Eye (tissue), 1 donor: ENCODE measurements at regions not wholly inside any gene's neighbourhood (a gene's known extent, or its start where the extent isn't known, plus 50 kb on each side); places are given as distances from the start of the nearest gene placed in this dataset.
"Not testable (repeated sequence)": the region's sequence is repeated elsewhere in the genome, so short reads cannot be mapped to it uniquely, and the experiment has no call there.

Experiments used
- DNase-seq: peaks from one replicate; pipeline ENCODE4 v3.0.0-alpha.2; 2015

DNA sequence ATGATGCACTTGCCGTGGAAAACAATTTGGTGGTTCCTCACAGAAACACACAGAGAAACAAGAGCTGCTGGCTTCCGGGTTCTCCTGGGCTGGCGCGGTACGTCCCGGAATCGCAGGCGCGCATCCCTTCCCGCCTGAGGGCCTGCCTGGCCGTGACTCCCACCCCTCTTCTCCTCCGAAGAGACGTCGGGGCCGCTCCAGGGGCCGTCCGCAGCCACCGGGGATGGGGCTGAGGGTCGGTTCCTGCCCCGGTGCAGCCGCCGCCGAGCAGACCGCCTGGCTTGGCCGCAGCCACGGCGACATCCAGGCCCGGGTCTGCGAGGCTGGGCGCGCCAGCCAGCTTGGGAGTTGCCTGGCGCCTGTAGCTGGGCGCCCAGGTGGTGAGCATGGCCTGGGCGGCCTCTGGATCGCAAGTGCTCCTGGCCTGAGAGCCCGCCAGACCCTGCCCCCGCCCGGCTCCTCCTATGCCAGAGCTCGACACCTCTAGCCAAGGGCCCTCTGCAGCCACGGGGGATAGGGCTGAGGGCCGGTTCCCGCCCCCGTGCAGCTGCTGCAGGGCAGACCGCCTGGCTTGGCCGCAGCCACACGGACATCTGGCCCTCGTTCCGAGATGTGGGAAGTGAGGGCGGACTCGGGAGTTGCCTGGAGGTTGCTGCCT, 1647.5 kb downstream of the SPATA31A7 start:
- peak; percentile 72 for DNase-seq

DNA sequence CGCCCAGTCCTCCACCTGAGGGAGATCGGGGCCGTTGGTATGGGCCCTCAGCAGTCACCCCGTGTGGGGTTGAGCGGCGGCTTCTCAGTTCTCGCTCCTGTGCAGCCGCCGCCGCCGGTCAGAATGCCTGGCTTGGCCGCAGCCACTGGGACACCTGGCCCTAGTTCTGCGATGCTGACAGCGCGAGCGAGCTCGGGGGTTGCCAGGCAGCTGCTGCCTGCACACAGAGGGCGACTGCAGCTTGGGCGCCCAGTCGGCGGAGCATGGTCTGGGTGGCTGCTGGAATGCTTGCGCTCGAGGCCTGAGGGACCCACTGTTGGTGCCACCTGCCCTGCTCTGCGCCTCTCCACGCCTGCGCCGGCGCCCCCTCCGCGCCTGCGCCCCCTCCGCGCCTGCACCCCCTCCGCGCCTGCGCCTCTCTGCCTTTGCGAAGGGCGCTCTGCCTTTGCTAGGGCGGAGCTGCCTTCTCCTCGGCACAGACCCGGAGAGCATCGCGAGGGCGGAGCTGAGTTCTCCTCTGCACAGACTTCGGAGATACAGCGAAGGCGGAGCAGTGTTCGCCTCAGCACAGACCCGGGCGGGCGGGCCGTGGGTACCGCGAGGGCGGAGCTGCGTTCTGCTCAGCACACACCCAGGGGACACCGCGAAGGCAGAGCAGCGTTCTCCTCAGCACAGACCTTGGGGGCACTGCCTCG, 1648.3 kb downstream of the SPATA31A7 start:
- peak; percentile 98 for DNase-seq

DNA sequence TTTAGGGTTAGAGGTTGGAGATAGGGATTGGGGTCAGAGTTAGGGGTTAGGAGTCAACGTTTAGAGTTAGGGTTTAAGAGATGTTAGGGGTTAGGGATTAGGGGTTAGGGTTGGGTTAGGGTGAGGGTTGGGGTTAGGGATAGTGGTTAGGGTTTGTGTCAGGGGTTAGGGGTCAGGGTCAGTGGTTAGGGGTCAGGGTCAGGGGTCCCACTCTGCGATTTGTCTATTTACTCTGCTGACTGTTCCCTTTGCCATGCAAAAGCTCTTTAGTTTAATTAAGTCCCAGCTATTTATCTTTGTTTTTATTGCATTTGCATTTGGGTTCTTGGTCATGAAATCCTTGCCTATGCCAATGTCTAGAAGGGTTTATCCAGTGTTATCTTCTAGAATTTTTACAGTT, 1649.3 kb downstream of the SPATA31A7 start:
- not testable (repeated sequence) for DNase-seq

DNA sequence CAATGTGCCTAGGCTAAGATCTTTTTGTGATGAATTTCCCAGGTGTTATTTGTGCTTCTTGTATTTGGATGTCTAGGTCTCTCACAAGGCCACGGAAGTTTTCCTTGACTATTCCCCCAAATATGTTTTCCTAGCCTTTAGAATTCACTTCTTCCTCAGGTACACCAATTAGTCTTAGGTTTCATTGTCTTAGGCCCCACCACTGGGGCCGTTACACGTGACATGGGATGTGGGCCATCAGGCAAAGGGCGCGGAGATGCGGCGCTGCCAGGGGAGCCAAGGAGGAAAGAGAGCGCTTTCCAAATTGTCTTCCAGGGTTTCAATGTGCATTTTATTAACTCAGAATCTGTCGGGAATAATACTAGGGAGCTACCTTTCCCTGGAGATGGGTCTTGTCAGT, 1653.3 kb downstream of the SPATA31A7 start:
- not testable (repeated sequence) for DNase-seq

DNA sequence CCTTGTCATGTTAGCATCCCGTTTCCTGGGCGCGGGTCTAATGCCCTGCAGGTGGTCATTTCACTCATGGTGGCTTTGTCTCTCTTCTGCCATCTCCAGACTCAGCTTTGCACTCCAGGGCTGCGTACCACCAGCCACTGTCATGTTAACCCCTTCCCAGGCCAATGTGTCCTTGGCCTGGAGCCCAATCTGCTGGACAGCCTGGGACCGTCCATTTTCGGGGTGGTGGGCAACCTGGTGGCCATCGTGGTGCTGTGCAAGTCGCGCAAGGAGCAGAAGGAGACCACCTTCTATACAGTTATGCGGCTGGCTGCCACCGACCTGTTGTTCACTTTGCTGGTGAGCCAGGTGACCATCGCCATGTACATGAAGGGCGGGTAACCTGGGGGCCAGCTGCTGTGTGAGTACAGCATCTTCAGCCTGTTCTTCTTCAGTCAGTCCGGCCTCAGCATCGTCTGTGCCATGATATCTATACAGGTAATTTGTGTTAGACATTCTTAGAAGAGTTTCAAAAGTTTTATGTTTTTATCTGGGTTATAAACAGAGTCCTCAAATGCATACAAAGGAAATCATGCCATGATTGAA, 1654.0 kb downstream of the SPATA31A7 start:
- not testable (repeated sequence) for DNase-seq

DNA sequence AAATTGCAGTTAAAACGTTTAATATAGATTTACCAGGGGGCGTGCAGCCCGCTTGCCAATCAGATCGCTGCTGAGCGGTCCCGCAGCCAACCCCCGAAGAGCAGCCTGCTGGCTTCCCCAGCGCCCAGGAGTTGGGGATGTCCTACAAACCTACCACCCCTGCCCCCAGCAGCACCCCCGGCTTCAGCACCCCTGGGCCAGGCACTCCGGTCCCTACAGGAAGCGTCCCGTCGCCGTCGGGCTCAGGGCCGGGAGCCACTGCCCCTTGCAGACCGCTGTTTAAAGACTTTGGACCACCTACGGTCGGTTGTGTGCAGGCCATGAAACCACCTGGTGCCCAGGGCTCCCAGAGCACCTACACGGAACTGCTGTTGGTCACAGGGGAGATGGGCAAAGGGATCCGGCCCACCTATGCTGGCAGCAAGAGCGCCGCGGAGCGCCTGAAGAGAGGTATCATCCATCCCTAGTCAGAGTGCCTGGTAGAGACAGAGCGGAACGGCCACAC, 1654.9 kb downstream of the SPATA31A7 start:
- DNase-seq = not testable (repeated sequence)

DNA sequence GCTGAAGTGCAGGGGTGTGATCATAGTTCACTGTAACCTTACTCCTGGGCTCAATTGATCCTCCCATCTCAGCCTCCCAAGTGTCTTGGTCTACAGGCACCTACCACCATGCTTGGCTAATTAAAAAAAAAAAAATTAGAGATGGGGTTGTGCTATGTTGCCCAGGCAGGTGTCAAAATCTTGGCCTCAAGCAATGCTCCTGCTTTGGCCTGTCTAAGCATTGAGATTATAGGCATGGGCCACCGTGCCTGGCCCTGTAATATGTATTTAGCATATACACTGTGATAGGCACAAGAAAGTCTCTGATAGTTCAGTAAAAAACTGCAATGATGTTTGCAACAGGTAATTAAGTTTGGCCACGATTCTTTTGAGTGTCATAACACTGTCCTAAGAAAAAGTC, 1658.4 kb downstream of the SPATA31A7 start:
- DNase-seq = not testable (repeated sequence)

DNA sequence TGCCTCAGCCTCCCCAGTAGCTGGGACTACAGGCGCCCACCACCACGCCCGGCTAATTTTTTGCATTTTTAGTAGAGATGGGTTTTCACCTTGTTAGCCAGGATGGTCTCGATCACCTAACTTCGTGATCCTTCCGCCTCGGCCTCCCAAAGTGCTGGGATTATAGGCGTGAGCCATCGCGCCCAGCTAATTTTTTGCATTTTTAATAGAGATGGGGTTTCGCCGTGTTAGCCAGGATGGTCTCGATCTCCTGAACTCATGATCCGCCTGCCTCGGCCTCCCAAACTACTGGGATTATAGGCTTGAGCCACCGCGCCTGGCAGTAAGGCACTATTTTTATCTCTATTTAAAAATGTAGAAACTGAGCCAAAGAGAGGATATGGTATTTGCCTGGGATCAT, 1660.2 kb downstream of the SPATA31A7 start:
- DNase-seq = not testable (repeated sequence)

DNA sequence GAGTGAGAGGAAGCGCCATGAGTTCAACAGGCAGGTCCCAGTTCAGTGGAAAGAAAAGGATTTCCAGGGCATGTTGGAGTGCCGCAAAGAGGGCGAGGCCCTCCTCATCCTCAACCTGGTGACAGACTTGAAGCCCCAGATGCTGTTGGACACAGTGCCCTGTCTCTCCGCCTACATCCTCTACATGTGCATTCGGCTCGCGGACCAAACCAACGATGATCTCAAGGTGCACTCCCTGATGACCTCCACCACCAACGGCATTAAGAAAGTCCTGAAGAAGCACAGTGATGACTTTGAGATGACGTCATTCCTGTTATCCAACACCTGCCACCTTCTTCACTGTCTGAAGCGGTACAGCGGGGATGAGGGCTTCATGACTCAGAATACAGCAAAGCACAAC, 1667.4 kb downstream of the SPATA31A7 start:
- DNase-seq = not testable (repeated sequence)

DNA sequence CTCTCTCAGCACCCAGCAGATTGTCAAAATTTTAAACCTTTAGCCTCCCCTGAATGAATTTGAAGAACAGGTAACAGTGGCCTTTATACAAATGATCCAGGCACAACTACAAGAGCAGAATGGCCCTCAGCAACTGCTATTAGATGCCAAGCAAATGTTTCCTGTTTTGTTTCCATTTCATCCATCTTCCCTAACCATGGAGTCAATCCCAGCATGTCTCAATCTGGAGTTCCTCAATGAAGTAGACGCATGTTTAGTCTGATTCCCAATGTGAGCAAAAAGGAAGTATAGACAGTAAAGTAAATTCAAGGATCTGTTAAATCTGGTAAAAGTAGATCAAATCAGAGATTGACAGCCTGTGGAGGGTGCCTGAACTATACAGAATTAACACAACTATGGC, 1668.4 kb downstream of the SPATA31A7 start:
- not testable (repeated sequence) for DNase-seq

DNA sequence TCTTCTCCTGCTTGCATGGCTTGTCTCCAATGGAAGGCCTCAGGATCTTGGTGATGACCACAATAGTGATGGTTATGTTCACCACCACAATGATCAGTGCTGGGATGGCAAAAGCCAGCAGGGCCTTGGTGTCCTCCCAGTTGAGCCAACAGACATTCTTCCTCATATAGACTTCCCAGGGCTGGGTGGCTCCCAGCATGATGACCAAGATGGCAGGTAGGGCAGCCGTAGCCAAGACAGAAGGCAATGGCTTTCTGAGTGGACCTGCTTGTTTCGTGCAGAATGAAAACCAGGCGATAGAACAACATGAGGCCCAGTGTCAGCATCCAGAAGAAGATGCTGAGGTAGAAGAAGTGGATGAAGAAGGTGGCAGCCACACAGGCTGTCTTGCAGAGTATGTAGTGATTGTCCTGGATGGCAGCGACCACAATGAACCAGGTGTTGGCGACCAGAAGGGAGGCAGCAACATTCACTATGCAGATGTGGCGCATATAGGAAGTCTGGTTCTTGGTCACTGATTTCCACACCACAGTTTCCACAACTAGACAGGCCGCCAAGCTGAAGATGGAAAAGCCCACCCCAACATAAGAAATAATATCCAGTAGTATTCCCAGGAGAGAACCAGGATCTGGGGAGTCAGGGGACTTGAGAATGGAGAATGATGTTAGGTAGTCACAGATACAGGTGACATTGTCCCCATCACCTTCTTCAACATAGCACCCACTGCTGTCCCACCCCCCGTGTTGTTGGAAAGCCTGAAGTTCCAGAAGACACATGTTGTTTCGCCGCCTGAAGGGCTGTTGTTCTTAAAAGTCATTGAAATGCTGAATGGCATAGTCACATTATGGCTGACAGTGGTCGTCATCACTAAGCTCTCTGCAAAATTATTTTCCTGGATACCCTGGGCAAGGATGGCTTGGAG, 1671.4 kb downstream of the SPATA31A7 start:
- DNase-seq = not testable (repeated sequence)

DNA sequence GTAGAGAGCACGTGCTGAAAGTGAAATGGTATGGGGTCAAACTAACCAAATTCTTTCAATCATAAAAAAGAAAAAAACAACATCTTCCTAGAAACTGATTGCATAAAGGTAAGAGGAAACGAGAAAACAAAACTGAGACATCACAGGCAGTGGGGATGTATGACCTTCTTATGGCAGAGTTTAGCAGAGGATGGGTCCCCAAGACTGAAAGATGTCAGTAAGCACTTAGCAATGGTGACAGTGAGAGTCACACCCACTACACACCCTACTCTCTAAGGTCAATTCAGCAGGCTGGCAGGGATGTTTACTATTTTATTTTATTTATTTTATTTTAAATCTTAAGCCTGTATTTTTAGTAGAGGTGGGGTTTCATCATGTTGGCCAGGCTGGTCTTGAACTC, 1672.3 kb downstream of the SPATA31A7 start:
- not testable (repeated sequence) for DNase-seq

DNA sequence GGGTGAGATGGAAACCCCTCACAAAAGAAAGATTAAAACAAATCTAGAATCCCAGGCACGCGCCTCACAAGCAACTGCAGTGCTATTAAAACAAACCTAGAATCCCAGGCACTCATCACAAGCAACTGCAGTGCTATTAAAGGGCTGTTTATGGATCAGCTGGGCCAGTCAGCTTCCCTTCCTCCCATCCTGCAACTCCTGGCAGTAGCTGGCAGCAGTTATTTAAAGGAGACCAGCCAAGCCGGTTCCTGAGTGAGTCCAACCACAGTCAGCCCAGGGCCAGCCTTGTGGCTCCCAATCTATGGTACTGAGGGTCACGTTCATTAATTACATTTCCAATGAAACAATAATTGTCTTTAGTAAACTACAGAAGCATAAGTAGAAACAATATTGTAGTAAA, 1673.5 kb downstream of the SPATA31A7 start:
- peak; percentile 31 for DNase-seq

DNA sequence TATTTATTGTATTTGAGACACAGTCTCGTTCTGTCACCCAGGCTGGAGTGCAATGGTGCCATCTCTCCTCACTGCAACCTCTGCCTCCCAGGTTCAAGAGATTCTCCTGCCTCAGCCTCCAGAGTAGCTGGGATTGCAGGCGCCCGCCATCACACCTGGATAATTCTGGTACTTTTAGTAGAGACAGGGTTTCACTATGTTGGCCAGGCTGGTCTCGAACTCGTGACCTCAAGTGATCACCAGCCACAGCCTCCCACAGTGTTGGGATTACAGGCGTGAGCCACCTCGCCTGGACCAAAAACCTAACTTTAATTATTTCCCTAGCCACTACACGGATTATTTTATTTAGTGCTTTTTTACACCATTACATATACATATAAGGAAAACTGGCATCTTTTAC, 1674.0 kb downstream of the SPATA31A7 start:
- not testable (repeated sequence) for DNase-seq

DNA sequence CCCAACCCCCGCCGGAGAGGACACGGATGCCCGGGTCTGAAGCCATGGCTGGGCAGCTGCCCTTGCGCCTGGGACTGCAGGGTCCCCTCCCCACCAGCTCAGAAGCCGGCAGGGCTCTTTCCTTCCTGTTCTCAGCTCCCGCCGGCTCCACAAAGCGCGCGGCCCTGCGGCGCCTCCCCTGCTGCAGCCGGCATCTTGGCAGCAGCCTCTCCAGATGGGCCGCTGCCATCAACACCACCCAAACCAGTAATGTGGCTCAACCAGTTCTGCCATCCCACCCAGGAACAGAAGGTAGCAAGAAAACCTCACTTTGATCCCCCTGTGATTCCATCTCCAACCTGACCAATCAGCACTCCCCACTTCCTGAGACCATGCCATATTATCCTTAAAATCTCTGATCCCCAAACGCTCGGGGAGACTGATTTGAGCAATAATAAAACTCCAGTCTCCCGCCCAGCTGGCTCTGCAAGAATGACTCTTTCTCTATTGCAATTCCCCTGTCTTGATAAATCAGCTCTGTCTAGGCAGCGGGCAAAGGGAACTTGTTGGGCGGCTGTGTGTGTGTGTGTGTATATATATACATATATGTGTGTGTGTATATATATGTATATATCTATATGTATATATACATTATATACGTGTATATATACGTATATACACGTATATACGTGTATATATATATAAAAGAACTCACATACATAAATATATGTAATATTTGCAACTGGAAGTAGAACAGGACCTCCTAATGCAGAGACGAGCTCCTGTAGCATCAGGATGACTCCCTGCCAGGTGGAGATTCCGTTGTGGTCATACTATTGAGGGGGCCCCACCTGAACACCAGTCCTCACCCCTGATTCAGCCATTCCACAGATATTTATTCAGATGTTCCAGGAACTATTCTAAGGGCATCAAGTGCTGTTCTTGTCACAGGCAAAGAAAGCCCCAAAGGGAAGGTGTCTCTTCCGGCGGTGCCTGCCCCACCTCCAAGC, 1674.9 kb downstream of the SPATA31A7 start:
- peak; percentile 82 for DNase-seq

DNA sequence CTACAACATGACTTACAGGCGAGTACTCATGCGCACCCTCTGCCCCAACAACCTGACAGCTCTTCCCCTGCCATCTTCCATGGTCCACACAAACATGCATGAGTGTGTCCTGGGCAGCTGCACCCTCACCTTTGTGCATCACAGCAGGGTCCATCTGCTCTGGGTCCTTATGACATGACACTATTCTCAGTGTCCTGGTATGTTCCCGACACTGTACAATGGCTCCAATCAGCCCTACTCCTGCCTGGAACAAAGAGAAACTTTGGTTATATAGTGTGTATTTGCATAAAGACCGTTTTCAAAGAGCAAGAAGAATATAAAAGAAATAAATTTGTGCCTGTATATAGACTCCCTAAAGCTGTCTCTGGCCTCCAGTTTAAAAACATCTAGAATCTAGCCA, 1679.2 kb downstream of the SPATA31A7 start:
- DNase-seq = not testable (repeated sequence)

DNA sequence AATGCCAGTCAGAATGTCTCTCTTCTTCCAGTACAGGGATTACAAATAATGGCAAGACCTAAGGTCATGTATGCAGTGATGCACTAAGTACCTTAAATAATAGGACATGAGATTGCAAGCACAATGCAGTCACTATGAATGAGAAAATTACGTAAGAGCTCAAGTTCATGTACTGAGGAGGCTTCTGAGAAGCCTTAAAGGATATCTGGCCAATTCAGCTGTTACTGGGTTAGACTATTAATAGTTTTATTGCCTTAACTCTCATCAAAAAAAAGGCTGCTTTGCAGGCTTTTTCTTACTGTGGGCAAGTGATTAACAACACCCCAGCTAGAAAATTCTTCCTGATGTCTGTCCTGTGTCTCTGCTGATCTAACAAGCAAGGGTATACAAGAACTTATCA, 1681.9 kb downstream of the SPATA31A7 start:
- DNase-seq = peak; percentile 50

DNA sequence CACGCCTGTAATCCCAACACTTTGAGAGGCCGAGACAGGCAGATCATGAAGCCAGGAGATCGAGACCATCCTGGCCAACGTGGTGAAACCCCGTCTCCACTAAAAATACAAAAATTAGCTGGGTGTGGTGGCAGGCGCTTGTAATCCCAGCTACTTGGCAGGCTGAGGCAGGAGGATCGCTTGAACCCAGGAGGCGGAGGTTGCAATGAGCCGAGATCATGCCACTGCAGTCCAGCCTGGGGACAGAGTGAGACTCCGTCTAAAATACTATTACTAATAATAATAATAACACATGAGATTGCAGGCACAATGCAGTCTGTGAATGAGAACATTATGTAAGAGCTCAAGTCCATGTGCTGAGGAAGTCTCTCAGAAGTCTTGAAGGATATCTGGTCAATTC, 1684.4 kb downstream of the SPATA31A7 start:
- DNase-seq = not testable (repeated sequence)

DNA sequence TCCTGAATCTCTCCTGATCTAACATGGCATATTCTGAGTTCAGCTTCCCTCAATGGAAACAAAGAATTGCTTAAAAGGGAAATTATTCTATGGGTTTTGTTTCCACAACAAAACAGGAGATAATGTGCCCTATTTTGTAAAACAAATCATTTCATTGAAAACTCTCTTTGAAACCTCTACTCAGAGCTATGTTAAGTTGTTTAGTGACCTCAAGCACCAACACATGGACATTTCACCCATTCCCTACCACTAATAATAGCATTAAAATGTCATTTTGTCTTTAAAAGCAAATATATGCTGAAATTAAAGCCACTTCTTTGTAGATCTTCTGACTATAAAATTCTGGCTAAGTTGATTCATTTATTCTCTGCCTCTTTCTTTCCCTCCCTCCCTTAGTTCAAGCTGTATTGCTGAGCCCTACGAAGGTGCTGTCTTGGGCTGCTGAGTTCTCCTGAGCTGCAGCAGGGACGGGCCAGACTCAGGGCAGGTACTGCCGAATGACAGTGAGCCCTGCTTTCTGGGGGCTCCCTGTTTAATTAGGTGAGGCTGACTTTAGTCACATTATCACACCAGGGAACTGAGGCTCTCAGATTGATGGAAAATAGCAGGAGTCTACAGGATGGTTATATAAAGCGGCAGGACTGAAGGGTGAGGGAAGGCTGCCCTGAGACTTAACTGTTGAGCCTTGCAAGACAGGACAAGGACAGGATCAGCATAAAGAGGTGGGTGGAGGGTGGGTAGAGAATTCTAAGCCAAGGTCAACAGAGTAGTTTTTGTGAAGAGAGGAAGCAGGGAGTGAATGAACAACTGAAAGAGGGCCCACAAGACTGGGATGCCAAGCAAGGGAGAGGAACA, 1685.1 kb downstream of the SPATA31A7 start:
- not testable (repeated sequence) for DNase-seq

DNA sequence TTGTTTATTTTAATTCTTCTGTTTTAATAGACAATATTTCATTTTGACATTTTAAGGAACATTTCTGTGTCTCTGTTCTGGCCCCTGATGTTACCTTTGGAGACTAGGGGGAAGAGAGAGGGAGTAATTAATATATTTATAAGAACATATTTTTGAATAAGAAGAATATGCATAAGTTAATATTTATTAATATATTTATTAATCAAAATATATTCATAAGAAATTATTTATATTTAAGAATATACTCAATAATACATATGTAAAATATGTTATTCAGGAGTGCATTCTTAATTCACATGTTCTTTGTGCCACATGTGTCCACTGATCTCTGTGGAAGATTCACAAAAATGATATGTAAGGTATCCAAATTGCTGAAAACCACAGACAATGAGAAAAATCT, 1687.7 kb downstream of the SPATA31A7 start:
- DNase-seq = not testable (repeated sequence)
